Cardiac muscle cell (in vitro differentiated cells and primary cell): ENCODE measurements at regions not wholly inside any gene's neighbourhood (a gene's known extent, or its start where the extent isn't known, plus 50 kb on each side); places are given as distances from the start of the nearest gene placed in this dataset.

Source experiments
- DNase-seq, 2 donors: peaks; one replicate each; pipeline versions ENCODE4 v3.0.0 to v3.0.0-alpha.2; 2010 to 2017; ENCODE audit warnings: low read depth in 1 of 2, low spot score in 1 of 2
- H3K27ac ChIP-seq: fragments of 200-600 bp; sonication (generic); 2 replicates; pipeline ENCODE4 v1.5.1; 2016
- H3K27me3 ChIP-seq: fragments of 200-600 bp; sonication (generic); 2 replicates; pipeline ENCODE4 v1.6.0; 2016; ENCODE audit warnings: control low read depth
- H3K36me3 ChIP-seq: fragments of 200-600 bp; sonication (generic); 2 replicates; pipeline ENCODE4 v1.5.1; 2016; ENCODE audit warnings: control low read depth
- H3K4me1 ChIP-seq: fragments of 200-600 bp; sonication (generic); 2 replicates; pipeline ENCODE4 v1.8.1; 2017; ENCODE audit warnings: low read depth, mild to moderate bottlenecking, mixed run types
- H3K4me3 ChIP-seq: fragments of 200-600 bp; sonication (generic); 2 replicates; pipeline ENCODE4 v1.5.1; 2016; ENCODE audit warnings: mild to moderate bottlenecking
- H3K9me3 ChIP-seq: fragments of 200-600 bp; sonication (generic); 2 replicates; pipeline ENCODE4 v1.5.1; 2017; ENCODE audit warnings: low read depth, mild to moderate bottlenecking, control low read depth
- CTCF ChIP-seq: IDR thresholded peaks from 2 replicates; pipeline ENCODE4 v1.5.1; 2012; ENCODE audit warnings: low read depth, mild to moderate bottlenecking, low read length

- no peaks in the 10 kb centered on the region for H3K36me3 ChIP-seq
- no peak overlapping the region for H3K27ac ChIP-seq
- no peaks in the 10 kb centered on the region for H3K4me1 ChIP-seq
- H3K9me3 ChIP-seq: no peaks in the 10 kb centered on the region
- H3K4me3 ChIP-seq: no peak overlapping the region
- DNase-seq: no peak
- no peak for TF ChIP-seq CTCF
- H3K27me3 ChIP-seq: no peaks in the 10 kb centered on the region
Observed at GRCh38 chr14:34172173-34172451, 221.2 kb upstream of the EGLN3 start.

- no peaks in the 10 kb centered on the region for H3K4me1 ChIP-seq
- DNase-seq: no peak
- no peaks in the 10 kb centered on the region for H3K36me3 ChIP-seq
- H3K9me3 ChIP-seq: no peaks in the 10 kb centered on the region
- no peaks in the 10 kb centered on the region for H3K27me3 ChIP-seq
- no peak for TF ChIP-seq CTCF
- H3K27ac ChIP-seq: no peak overlapping the region
- no peak overlapping the region for H3K4me3 ChIP-seq
Observed at GRCh38 chr14:34171431-34172172, 220.7 kb upstream of the EGLN3 start.

GRCh38 chr14:34170882-34171281, 220.0 kb upstream of the EGLN3 start:
- Histone ChIP-seq H3K27me3 (no peaks in the 10 kb centered on the region), H3K4me1 (no peaks in the 10 kb centered on the region), H3K36me3 (no peaks in the 10 kb centered on the region), H3K9me3 (no peaks in the 10 kb centered on the region), H3K27ac (no peak overlapping the region), H3K4me3 (no peak overlapping the region)
- TF ChIP-seq CTCF: no peak
- DNase-seq: no peak

GRCh38 chr14:34169561-34169960, 218.7 kb upstream of the EGLN3 start:
- no peaks in the 10 kb centered on the region for H3K27me3 ChIP-seq
- H3K4me1 ChIP-seq: no peaks in the 10 kb centered on the region
- no peaks in the 10 kb centered on the region for H3K36me3 ChIP-seq
- TF ChIP-seq CTCF: no peak
- no peak overlapping the region for H3K4me3 ChIP-seq
- no peak overlapping the region for H3K27ac ChIP-seq
- no peak for DNase-seq
- no peaks in the 10 kb centered on the region for H3K9me3 ChIP-seq

GRCh38 chr14:34168656-34169055, 217.8 kb upstream of the EGLN3 start:
- Histone ChIP-seq H3K9me3 (no peaks in the 10 kb centered on the region), H3K27me3 (no peaks in the 10 kb centered on the region), H3K4me3 (no peak overlapping the region), H3K36me3 (no peaks in the 10 kb centered on the region), H3K27ac (no peak overlapping the region), H3K4me1 (no peaks in the 10 kb centered on the region)
- no peak for DNase-seq
- TF ChIP-seq CTCF: no peak

- H3K36me3 ChIP-seq: no peaks in the 10 kb centered on the region
- H3K4me1 ChIP-seq: no peaks in the 10 kb centered on the region
- no peaks in the 10 kb centered on the region for H3K27me3 ChIP-seq
- no peak overlapping the region for H3K4me3 ChIP-seq
- no peak for TF ChIP-seq CTCF
- H3K9me3 ChIP-seq: no peaks in the 10 kb centered on the region
- no peak overlapping the region for H3K27ac ChIP-seq
- no peak for DNase-seq
Observed at GRCh38 chr14:34165847-34166350, 215.0 kb upstream of the EGLN3 start.
